AG10803 (cell line): ENCODE measurements at regions not wholly inside any gene's neighbourhood (a gene's known extent, or its start where the extent isn't known, plus 50 kb on each side); places are given as distances from the start of the nearest gene placed in this dataset.
"Not testable (repeated sequence)": the region's sequence is repeated elsewhere in the genome, so short reads cannot be mapped to it uniquely, and the experiment has no call there.

Experiments used
- DNase-seq: peaks from one replicate; pipeline ENCODE4 v3.0.0; 2010; ENCODE audit warnings: low read depth
- H3K4me3 ChIP-seq: 2 replicates; pipeline ENCODE4 v1.5.1; 2011; ENCODE audit warnings: mild to moderate bottlenecking, low read length, control low read depth
- CTCF ChIP-seq: conservative IDR thresholded peaks from 2 replicates; pipeline ENCODE4 v1.5.1; 2011; ENCODE audit warnings: mild to moderate bottlenecking, low read length, control low read depth, inconsistent platforms

- no peak for DNase-seq
- H3K4me3 ChIP-seq: no peak overlapping the region
- no peak for TF ChIP-seq CTCF
Observed at GRCh38 chr2:122080316-122080715, 324.9 kb downstream of the TSN start.

- TF ChIP-seq CTCF: no peak
- no peak overlapping the region for H3K4me3 ChIP-seq
Observed at GRCh38 chr2:122080871-122081270, 325.4 kb downstream of the TSN start.

GRCh38 chr2:122081751-122082150 is 326.3 kb downstream of the TSN start:
- H3K4me3 ChIP-seq: no peak overlapping the region
- no peak for TF ChIP-seq CTCF
- no peak for DNase-seq

More at GRCh38 chr2:122080871-122081270, 325.4 kb downstream of the TSN start:
- DNase-seq: no peak

- DNase-seq: no peak
- TF ChIP-seq CTCF: no peak
- H3K4me3 ChIP-seq: no peak overlapping the region
Observed at GRCh38 chr2:122083256-122084048, 328.0 kb downstream of the TSN start.

GRCh38 chr2:122085672-122086071 is 330.2 kb downstream of the TSN start:
- not testable (repeated sequence) for DNase-seq, H3K4me3 ChIP-seq

- no peak for DNase-seq
- TF ChIP-seq CTCF: no peak
- H3K4me3 ChIP-seq: no peak overlapping the region
Observed at GRCh38 chr2:122094557-122094956, 339.1 kb downstream of the TSN start.

- no peak for TF ChIP-seq CTCF
- no peak overlapping the region for H3K4me3 ChIP-seq
- no peak for DNase-seq
Observed at GRCh38 chr2:122096761-122097160, 341.3 kb downstream of the TSN start.
